Head of caudate nucleus (tissue), 42 donors: ENCODE measurements at regions not wholly inside any gene's neighbourhood (a gene's known extent, or its start where the extent isn't known, plus 50 kb on each side); places are given as distances from the start of the nearest gene placed in this dataset.
A peak's percentile ranks its signal among the peaks of the same experiment; 100 is the strongest.
"Not testable (repeated sequence)": the region's sequence is repeated elsewhere in the genome, so short reads cannot be mapped to it uniquely, and the experiment has no call there.

Source experiments
- DNase-seq, 42 donors: peaks; one replicate each; pipeline versions ENCODE4 v3.0.0 to v3.0.0-alpha.2; 2020 to 2021; ENCODE audit warnings: mixed read lengths in 7 of 42
- intact Hi-C: fragments of 100-400 bp; cut with DNase I; formaldehyde crosslinking; loops from one replicate; pipeline ENCODE4 v1.15.0; 2022

GRCh38 chr4:105066401-105066800, 80.3 kb upstream of the TET2 start:
- intact Hi-C loops, result no loop called here
- DNase-seq, result no peak

GRCh38 chr4:105067431-105067830, 79.2 kb upstream of the TET2 start:
- no peak for DNase-seq
- intact Hi-C loops, result no loop called here

- intact Hi-C loops, result no loop called here
- no peak for DNase-seq
Observed at GRCh38 chr4:105067946-105068345, 78.7 kb upstream of the TET2 start.

- DNase-seq, result no peak
- intact Hi-C loops, result no loop called here
Observed at GRCh38 chr4:105068516-105068915, 78.2 kb upstream of the TET2 start.

- DNase-seq, intact Hi-C loops: not testable (repeated sequence)
Observed at GRCh38 chr4:105072095-105072494, 74.6 kb upstream of the TET2 start.

- intact Hi-C loops, result no loop called here
- DNase-seq, result no peak
Observed at GRCh38 chr4:105074097-105074496, 72.6 kb upstream of the TET2 start.

- intact Hi-C loops, result no loop called here
- no peak for DNase-seq
Observed at GRCh38 chr4:105075045-105075444, 71.6 kb upstream of the TET2 start.

GRCh38 chr4:105088110-105088879, 58.4 kb upstream of the TET2 start:
- intact Hi-C loops, result no loop called here
- DNase-seq, result peak in 38 of 42 donors; percentile 1 to 77 (median 38)

GRCh38 chr4:105092356-105092755, 54.3 kb upstream of the TET2 start:
- no peak for DNase-seq

GRCh38 chr4:105092768-105093167, 53.9 kb upstream of the TET2 start:
- intact Hi-C loops, result no loop called here

More at GRCh38 chr4:105092356-105092755, 54.3 kb upstream of the TET2 start:
- intact Hi-C loops, result no loop called here

GRCh38 chr4:105093975-105094374, 52.7 kb upstream of the TET2 start:
- intact Hi-C loops, result no loop called here
- no peak for DNase-seq

More at GRCh38 chr4:105092768-105093167, 53.9 kb upstream of the TET2 start:
- no peak for DNase-seq
